NCI-H446 treated with DMSO at 0.1 percent for 48 hours (cell line): ENCODE measurements at regions not wholly inside any gene's neighbourhood (a gene's known extent, or its start where the extent isn't known, plus 50 kb on each side); places are given as distances from the start of the nearest gene placed in this dataset.
"Not testable (repeated sequence)": the region's sequence is repeated elsewhere in the genome, so short reads cannot be mapped to it uniquely, and the experiment has no call there.

ENCODE experiments used
- DNase-seq: peaks from one replicate; lab custom pipeline; 2025; lab: John Stamatoyannopoulos, UW

DNA sequence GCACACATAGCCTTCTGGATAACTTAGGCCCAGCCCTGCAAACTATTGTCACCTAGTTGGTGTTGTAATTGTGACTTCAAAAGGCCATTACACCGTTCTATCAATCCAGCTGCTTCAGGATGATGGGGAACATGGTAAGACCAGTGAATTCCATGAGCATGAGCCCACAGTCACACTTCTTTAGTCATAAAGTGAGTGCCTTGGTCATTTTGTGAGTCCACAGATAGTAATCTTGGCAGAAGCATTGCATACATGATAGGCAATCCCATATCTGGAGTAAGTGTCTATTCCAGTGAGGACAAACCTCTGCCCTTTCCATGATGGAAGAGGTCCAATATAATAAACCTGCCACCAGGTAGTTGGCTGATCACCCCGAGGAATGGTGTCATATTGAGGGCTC, 94.5 kb upstream of the RAI14 start:
- DNase-seq: not testable (repeated sequence)

DNA sequence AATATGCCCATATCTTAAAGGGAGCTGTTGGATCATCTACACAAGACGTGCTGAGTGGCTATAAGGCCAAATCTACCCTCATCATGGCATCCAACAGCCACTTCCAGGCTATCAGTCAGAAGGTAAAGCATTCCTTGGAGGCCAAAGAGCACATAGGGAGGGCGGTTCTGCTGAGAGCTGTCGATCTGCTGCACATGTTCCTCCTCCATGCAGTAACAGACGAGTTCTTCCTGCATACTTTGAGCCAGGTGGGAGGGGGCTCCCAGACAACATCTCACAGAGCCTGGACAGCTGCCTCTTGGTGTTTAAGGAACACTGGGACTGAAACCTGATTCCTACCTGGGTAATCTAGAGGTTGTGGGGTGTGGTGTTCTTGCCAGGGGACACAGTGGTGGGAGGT, 93.3 kb upstream of the RAI14 start:
- DNase-seq: no peak

DNA sequence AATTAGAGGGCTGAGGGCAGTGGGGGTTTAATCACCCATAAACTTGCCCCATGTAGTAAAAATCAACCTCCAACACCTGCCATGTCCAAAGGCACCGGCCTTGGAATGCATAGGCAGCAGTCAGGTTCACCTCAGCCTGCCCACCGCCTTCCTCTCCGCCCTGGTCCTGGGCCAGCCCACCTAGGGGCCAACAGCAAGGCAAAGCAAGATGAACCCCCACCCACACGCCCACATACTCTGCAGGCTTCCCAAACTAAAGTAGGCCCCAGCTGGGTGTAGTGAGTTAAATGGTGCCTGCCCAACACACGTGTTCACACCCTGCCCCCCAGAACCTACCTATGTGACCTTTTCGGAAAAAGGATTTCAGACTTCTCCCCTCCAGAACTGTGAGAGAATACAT, 92.9 kb upstream of the RAI14 start:
- DNase-seq: no peak

DNA sequence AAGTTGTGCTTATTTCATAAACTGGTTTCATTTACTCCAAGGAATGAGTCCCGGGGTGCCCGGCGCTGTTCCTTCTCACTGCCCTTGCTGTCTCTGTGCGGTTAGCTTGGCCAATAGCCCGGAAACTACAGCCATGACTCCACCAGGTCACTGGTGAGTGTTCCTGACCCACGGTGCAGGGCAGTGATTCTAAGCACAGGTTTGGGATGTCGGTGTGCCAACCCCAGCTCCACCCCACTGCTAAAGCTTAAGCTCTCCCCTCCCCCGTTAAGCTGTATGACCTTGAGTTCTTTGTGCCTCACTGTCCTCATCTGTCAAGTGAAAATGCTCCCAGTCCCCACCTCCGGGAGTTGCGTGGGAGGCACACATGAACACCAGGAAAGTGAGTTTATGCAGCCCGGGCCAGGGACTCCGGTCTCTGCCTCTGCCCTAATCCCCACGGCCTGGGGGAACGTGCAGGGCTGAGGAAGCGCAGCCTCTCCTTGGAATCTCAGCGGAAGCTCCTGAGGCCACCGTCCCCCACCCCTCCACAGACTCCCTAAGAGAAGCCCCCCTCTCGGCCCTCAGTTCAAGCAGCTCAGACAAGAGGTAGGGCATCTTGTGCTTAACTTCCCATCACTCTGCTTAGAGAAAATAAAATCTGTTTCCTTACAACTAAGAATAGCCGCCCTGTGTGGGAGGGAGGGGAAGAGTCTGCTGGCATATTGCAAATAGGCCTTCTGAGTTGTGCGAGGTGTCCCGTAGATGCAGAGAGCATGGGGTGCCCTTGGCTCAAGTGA, 92.0 kb upstream of the RAI14 start:
- DNase-seq: no peak

DNA sequence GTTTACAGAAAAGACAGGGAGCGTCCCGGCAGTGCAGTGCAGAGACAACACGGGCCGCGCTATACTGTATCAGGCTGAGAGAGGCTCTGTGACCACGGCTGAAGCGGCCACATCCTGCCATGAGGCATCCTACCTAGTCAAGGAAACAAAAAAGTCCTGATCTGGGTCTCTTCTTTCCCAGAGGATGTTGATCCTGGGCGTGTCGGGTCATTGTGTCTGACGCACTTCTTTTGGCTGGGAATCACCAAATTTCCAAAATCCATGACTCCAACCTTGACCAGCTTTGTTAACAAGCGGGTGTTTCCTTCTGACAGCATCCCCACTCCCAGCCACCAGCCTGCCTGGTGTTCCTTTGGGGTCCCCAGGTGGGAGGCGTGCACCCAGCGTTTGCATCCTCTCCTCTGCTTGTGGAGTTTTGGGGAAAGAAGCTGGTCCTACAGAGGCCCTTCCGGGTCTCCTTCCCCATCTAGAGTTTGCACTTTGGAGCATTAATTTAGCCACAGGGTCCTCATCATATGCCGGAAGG, 91.4 kb upstream of the RAI14 start:
- no peak for DNase-seq

DNA sequence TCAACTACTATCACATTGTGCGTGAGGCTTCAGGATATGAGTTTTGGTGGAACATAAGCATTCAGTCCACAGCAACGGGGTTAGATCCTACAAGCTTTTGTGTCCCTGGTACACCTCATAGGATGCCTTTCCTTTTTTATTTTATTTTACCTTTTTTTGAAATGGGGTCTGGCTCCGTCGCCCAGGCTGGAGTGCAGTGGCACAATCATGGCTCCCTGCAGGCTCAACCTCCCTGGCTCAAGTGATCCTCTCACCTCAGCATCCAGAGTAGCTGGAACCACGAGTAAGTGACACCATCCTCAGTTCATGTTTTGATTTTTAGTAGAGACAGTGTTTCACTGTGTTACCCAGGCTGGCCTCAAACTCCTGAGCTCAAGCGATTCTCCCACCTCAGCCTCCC, 86.0 kb upstream of the RAI14 start:
- DNase-seq: no peak

DNA sequence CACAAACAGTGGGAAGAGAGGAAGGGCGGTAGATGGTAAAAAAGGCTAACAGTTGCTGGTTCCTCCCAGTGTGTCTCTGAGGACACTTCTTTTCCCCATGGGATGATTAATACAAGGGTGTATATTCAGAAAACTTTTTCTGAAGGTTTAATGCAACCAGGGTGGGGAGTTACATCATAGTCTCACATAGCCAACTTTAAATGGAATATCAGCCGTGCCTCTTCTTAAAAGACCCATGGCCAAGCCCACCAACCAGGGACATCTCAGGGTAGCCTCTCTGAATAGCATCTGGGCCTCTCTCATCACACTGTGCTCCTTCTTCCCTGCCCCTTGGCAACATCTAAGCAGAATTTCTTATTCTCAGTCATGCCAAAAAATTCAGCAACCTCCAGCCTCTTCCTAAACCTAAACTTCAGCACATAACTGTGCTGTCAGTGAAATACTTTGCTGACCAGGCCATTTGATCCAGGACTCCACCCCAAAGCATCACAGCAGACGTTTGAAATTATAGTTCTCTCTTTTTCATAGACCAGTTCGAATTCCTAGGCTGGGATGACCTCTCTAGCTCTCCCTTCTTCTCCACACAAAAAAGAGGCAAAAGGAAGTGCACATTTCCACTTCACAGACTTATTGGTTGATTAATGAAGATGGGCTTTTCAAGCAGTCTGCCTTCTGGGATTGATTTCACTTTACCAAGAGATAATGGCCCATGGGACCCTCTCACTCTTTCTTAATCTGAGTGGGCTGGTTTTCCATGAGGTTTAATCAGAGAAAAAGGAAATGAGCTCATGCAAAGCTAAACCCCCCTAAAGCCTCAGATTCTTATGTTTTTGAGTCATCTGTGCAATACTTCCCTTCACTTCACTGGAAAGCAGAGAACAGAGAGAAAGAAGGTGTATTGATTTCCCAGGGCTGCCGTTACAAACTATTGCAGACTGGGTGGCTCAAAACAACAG, 85.1 kb upstream of the RAI14 start:
- no peak for DNase-seq

DNA sequence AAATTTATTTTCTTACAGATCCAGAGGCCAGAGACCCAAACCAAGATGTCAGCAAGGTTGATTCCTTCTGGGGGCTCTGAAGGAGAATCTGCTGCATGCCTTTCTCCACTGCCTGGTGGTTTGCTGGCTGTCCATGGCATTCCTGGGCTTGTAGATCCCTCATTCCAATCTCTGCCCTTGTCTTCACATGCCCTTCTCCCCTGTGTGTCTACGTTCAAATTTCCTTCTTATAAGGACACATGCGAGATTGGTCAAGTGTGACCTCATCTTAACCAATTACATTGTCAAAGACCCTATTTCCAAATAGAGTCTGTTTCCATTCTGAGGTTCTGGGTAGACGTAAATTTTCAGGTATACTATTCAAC, 84.5 kb upstream of the RAI14 start:
- DNase-seq: no peak

DNA sequence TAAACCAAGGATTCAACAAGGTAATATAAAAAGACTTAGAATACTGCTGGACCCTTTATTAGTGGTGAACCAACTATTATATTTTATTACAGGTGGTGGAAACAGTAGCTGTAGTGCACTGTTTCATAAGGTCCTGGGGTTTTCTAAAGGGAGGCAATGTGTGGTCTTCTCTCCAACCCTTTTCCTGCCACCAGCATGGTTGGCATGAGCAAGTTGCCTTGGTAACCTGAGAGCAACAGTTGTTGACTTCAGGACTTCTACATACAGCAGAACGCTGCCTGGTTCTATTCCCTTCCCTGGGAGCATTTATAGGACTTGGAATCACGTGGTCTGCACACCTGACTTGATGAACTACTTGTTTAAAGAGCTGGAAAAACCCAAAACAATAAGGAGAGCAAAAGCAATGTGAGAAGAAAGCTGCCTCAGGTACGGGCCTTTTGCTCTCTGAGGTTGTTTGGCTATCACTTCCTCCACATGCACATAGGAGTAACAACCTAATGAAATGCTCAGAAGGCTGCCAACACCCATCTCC, 81.1 kb upstream of the RAI14 start:
- DNase-seq: no peak

DNA sequence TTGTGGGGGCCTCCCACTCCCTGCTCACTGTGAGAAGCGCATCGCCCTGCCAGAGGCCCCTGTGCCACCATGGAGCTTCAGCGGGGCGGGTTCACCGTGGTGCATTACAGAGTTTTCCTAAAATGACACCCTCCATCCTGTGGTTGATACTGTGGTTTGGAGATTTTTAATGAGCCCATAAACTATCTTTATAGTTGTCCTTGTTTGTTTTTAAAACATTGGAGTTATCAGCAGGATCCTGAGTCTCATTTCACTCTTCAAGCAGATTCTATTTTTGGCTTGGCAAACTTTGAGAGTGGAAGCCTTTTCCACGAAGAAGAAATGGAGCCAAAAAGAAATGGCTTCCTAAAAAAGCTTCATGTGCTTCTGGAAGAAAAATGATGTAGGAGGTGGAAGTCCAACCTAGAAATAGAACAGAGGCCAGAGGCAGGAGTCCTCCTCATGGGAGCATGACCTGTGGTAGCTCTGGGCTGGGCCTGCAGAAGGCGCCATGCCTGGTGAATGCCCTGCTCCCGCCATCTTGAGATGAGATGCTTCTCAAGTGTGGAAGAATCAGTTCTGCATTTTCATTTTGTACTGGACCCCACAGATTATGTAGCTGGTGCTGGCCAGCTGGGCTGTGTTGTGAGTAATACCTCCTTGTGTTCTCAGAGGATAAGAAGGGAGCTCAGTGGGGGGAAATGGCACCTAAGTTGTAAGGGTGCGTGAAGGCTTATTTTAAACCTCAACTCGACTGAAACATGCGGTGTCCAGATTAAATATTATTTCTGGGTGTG, 79.0 kb upstream of the RAI14 start:
- DNase-seq: no peak

DNA sequence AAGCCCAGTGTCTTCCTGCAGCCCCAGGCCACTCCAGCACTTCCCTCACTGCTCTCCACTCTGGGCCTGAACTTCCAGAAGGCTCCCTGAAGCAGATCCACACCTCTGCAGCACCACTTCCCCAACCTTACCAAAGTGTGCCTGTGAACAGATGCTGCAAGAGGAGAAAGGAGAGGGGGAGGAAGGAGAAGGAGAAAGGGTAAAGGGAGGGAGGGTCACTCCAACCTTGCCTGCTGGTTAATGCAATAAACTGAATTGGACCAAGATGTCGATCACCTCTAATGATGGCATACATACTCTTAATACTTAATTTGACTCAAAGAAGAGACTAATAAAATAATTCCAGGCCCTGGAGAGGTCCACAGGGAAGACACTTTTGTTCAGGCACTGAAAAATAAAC, 77.2 kb upstream of the RAI14 start:
- no peak for DNase-seq

DNA sequence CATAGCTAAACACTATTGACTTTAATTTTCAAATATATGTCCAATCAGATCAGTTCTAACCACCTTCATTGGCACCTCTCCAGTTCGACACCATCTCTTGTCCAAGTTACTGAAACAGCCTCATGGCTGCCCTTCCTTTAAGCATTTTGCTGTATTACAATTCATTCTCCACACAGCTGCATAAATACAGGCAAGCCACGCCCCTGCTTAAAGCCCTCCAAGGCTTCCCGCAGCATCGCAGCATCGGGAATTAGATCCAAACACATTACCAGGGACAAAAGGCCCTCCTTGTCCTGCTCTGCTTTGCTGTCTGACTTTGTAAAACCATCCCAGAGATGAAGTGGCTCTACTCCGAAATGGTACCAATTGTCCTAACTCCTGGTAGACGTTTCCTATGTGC, 75.1 kb upstream of the RAI14 start:
- no peak for DNase-seq

DNA sequence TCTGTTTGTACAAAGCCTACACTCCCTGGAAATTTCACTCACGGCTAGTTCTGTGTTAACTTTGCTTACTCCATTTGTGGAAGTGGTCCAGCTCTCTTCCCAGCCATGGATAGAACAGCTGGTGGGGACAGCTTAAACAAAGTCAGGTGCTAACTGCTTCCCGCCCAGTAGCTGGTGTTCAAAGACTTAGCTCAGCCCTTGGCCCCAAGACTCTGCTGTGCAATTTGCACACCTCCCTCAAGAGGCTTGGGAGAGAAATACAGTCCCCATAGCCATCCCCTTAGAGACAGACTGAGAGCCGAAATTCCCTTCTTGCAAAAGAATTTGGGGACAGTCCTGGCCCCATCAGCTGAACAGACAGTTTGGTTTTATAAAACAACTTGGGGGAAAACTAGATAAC, 73.8 kb upstream of the RAI14 start:
- peak; percentile 11 for DNase-seq

DNA sequence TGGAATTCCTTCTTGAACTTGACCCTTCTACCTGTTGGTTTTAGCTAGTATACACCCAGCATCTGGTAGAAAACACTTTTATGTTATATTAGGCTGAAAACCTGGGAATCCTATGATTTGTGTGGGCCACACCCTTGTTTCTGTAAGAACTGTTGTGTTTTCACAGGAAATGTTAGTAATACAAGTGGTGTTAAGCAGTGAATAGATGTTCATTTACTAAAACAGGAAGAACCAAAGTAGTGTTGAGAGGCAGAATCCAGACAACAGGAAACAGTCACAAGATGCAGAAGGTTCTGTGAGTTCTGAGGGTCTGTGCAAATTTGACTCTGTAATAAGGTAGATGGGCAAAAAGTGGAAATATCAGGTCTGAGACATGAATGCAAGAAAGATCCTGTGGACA, 73.0 kb upstream of the RAI14 start:
- DNase-seq: no peak

DNA sequence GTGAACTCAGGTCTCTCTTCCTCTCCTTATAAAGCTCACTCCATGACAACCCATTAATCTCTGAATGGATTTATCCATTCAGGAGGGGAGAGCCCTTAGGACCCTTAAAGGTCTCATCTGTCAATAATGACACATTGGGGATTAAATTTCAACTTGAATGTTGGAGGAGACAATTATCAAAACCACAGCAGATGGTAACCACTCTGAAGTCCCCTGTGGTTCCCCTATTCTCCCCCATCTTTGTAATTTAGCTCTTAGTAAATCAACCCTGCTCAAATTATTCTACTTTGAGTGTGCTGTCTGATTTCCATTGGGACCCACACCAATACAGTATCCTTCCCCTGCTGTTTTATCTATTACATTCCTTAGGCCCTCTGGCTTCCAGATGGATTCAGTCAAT, 72.0 kb upstream of the RAI14 start:
- no peak for DNase-seq

DNA sequence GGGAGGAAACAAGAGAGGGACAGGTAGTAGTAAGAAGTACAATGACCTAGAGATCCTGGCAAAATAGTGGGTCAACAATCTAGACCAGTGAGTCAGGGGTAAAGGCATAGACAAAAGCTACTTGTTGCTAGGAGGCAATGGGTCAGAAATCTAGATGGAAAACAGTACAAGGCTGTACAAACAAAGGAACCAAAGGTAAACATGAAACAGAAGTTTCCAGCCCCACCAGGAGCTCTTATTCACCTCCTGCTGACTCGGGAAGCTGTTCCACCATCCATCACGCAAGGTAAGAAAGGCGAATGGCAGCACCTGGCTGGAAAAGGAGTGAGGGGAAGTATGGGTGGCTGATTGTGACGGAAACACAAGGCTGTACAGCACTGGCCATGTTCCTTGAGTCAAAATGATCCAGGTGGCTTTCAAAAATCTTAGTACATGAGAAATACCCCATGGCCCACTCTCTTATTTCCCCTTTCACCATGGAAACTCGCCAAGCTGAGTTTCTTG, 70.5 kb upstream of the RAI14 start:
- DNase-seq: no peak

DNA sequence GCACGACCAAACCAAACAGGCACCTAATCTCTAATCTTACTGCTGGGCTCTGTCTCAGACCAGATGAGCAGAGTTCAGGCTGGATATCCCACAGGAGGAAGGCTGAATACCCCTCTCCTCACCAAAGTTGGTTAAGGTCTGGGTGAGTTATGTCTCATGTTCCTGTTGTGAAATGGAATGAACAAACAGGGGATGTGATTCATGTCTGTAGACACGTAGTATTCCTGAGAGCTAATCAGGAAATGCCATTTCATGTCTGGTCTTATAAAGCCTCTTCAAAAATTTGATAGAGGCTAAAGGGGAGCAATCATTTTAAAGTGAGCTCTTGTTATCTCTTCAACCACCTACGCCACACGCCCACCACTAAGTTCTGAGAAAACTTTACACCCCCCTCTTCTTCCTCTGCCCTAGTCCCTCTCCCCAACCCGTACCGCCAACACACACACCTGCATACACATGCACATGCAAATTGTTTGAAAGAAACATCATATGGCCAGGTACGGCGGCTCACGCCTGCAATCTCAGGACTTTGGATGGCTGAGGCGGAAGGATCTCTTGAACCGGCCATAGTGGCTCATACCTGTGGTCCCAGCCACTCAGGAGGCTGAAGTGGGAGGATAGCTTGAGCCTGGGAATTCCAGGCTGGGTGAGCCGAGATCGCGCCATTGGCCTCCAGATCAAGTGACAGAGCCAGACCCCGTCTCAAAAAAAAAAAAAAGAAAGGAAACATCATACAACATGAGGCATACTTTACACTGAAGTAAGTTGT, 69.8 kb upstream of the RAI14 start:
- no peak for DNase-seq

DNA sequence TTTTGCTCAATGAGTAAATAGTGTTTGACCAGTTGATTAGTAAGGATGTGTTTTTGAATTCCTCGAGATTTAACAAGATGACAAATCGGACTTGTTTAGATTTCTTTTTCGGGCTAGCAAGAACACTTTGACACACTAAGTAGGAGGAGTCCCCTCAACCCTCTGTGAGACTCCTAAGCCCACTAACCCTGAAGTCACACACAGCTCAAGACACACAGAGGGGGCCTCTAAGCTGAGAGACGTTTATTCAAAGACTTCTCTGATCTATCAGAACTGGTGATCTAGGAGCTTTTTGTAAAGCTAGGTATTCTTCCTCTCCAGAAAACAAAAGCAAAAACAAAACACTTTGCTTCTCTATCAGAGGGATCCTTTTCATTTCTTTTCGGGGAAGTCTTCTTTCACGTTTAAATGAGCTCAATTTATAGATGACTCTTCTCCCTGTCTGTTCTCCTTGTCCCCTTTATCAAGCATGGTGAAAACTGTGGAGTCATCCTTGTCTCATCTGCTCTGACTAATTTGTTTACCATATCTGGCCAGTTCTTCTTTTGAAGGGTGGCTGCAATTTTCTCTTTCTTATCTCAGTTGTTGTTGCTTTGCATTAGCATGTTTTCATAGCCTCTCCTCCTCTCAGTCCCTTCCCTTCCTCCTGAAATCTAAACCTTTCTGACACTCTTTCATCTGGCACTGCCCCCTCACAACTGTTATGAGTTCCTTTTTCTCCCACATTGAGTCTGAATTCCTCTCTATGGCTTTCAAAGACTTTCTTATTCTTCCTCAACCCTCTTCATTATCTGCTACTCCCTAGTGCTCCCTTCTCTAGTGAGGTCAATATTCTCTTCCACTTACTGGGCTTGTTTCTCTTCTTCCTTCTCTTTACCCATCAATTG, 68.5 kb upstream of the RAI14 start:
- no peak for DNase-seq

DNA sequence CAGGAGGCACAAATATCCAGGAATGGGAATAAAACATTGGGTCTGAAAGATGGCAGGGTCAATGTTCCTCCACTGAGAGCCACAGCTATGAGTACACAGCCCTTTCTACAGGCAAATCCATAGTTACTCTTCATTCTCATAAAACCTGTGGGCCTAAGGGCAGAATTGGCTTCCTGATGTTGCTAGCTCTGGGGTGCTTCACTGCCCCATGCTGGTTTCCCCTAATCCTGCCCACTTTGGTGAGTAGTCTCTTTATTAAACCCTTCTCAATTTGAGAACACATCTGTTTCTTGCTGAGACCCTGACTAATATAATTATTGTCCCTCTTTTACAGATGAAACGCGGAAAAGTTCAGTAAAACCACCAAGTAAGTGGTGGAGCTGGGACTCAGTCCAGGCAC, 66.3 kb upstream of the RAI14 start:
- no peak for DNase-seq

DNA sequence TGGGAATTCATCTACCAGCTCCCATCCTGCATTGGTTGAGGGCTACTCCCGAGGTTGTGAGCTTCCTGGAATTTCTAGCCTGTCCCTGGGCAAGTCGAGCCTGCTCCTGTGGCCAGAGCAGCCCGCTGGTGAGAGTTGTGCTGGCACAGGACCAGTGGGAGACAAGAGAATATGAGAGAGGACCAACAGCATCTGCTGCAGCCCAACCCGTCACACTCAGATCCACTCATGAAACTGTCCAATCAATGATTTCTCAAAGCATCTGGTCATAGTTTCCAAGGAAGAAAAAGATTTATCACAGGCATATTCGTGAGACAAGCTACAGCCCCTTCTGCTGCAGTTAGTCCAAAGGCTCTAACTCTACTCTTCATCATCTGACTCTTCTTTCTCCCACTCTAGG, 64.4 kb upstream of the RAI14 start:
- peak; percentile 67 for DNase-seq
